ENCODE measurements at regions not wholly inside any gene's neighbourhood (a gene's known extent, or its start where the extent isn't known, plus 50 kb on each side); places are given as distances from the start of the nearest gene placed in this dataset.

GRCh38 chrX:65034292-65034667 lies 58.0 kb upstream of the ZC4H2 start:
- DNase-seq (ENCODE audit: low read depth) = no peak
